NT2/D1 (cell line): ENCODE measurements at regions not wholly inside any gene's neighbourhood (a gene's known extent, or its start where the extent isn't known, plus 50 kb on each side); places are given as distances from the start of the nearest gene placed in this dataset.

Experiments
- DNase-seq: peaks from one replicate; pipeline ENCODE4 v3.0.0-alpha.2; 2011; ENCODE audit warnings: low read depth, low spot score
- H3K27me3 ChIP-seq: 2 replicates; pipeline ENCODE4 v1.6.0; 2011; ENCODE audit warnings: mild to moderate bottlenecking; ENCODE audit not compliant: insufficient read length, insufficient read depth
- H3K36me3 ChIP-seq: 2 replicates; pipeline ENCODE4 v1.6.1; 2011; ENCODE audit warnings: mild to moderate bottlenecking, low read length, mixed read lengths; ENCODE audit not compliant: insufficient read depth, insufficient read length
- H3K4me1 ChIP-seq: 2 replicates; pipeline ENCODE4 v1.5.1; 2011; ENCODE audit not compliant: insufficient read depth, insufficient read length
- H3K4me3 ChIP-seq: 2 replicates; pipeline ENCODE4 v1.5.1; 2011; ENCODE audit warnings: low read depth; ENCODE audit not compliant: insufficient read length
- H3K9ac ChIP-seq: 2 replicates; pipeline ENCODE4 v1.6.0; 2011; ENCODE audit warnings: low read depth; ENCODE audit not compliant: insufficient read length
- H3K9me3 ChIP-seq: 2 replicates; pipeline ENCODE4 v1.5.1; 2011; ENCODE audit warnings: mild to moderate bottlenecking, low read length; ENCODE audit not compliant: insufficient read depth
- SUZ12 ChIP-seq: IDR thresholded peaks from 2 replicates; pipeline ENCODE4 v1.6.1; 2011; ENCODE audit not compliant: insufficient read length, insufficient read depth; ENCODE audit errors: extremely low read depth
- YY1 ChIP-seq: IDR thresholded peaks from 2 replicates; pipeline ENCODE4 v1.6.1; 2011; ENCODE audit not compliant: insufficient read length, insufficient read depth
- ZNF274 ChIP-seq: IDR thresholded peaks from 2 replicates; pipeline ENCODE4 v1.6.1; 2011; ENCODE audit warnings: mild to moderate bottlenecking, low read depth, low read length

GRCh38 chr16:80109581-80109980, 431.2 kb upstream of the DYNLRB2 start:
- no peaks in the 10 kb centered on the region for H3K4me1 ChIP-seq
- DNase-seq = no peak
- no peak for TF ChIP-seq SUZ12
- TF ChIP-seq YY1 = no peak
- no peak for TF ChIP-seq ZNF274

GRCh38 chr16:80107900-80108299, 432.9 kb upstream of the DYNLRB2 start:
- DNase-seq = no peak

More at GRCh38 chr16:80109581-80109980, 431.2 kb upstream of the DYNLRB2 start:
- Histone ChIP-seq H3K27me3 (no peaks in the 10 kb centered on the region), H3K9me3 (no peaks in the 10 kb centered on the region), H3K36me3 (no peaks in the 10 kb centered on the region), H3K4me3 (no peak overlapping the region), H3K9ac (no peak overlapping the region)

GRCh38 chr16:80105751-80106150, 435.0 kb upstream of the DYNLRB2 start:
- no peaks in the 10 kb centered on the region for H3K27me3 ChIP-seq
- no peaks in the 10 kb centered on the region for H3K36me3 ChIP-seq
- no peaks in the 10 kb centered on the region for H3K9me3 ChIP-seq
- TF ChIP-seq ZNF274 (no peak), SUZ12 (no peak), YY1 (no peak)
- no peaks in the 10 kb centered on the region for H3K4me1 ChIP-seq
- H3K4me3 ChIP-seq = no peak overlapping the region
- H3K9ac ChIP-seq = no peak overlapping the region
- no peak for DNase-seq

More at GRCh38 chr16:80107900-80108299, 432.9 kb upstream of the DYNLRB2 start:
- Histone ChIP-seq H3K36me3 (no peaks in the 10 kb centered on the region), H3K9me3 (no peaks in the 10 kb centered on the region), H3K27me3 (no peaks in the 10 kb centered on the region), H3K4me1 (no peaks in the 10 kb centered on the region), H3K9ac (no peak overlapping the region), H3K4me3 (no peak overlapping the region)
- TF ChIP-seq YY1 (no peak), ZNF274 (no peak), SUZ12 (no peak)

- Histone ChIP-seq H3K27me3 (no peaks in the 10 kb centered on the region), H3K4me3 (no peak overlapping the region), H3K36me3 (no peaks in the 10 kb centered on the region), H3K4me1 (no peaks in the 10 kb centered on the region), H3K9me3 (no peaks in the 10 kb centered on the region), H3K9ac (no peak overlapping the region)
- TF ChIP-seq ZNF274 = no peak
- no peak for TF ChIP-seq YY1
- no peak for TF ChIP-seq SUZ12
- DNase-seq = no peak
Observed at GRCh38 chr16:80105160-80105559, 435.6 kb upstream of the DYNLRB2 start.

GRCh38 chr16:80104401-80104800, 436.4 kb upstream of the DYNLRB2 start:
- no peak for DNase-seq
- no peaks in the 10 kb centered on the region for H3K4me1 ChIP-seq
- H3K4me3 ChIP-seq = no peak overlapping the region
- H3K27me3 ChIP-seq = no peaks in the 10 kb centered on the region
- no peak for TF ChIP-seq ZNF274
- TF ChIP-seq SUZ12 = no peak
- no peak for TF ChIP-seq YY1
- no peak overlapping the region for H3K9ac ChIP-seq
- H3K36me3 ChIP-seq = no peaks in the 10 kb centered on the region
- no peaks in the 10 kb centered on the region for H3K9me3 ChIP-seq

GRCh38 chr16:80103463-80103862, 437.3 kb upstream of the DYNLRB2 start:
- H3K9ac ChIP-seq = no peak overlapping the region
- no peaks in the 10 kb centered on the region for H3K27me3 ChIP-seq
- no peak for TF ChIP-seq ZNF274
- TF ChIP-seq YY1 = no peak
- no peak for TF ChIP-seq SUZ12
- H3K4me1 ChIP-seq = no peaks in the 10 kb centered on the region
- no peak overlapping the region for H3K4me3 ChIP-seq
- DNase-seq = no peak
- no peaks in the 10 kb centered on the region for H3K36me3 ChIP-seq
- H3K9me3 ChIP-seq = no peaks in the 10 kb centered on the region

GRCh38 chr16:80100846-80101451, 439.8 kb upstream of the DYNLRB2 start:
- no peak for TF ChIP-seq YY1
- TF ChIP-seq SUZ12 = no peak
- TF ChIP-seq ZNF274 = no peak
- H3K9ac ChIP-seq = no peak overlapping the region
- no peaks in the 10 kb centered on the region for H3K27me3 ChIP-seq
- no peaks in the 10 kb centered on the region for H3K4me1 ChIP-seq
- H3K9me3 ChIP-seq = peaks cover 18% of the 10 kb centered on the region; the same call in 1 of the 2 replicates
- DNase-seq = no peak
- no peaks in the 10 kb centered on the region for H3K36me3 ChIP-seq
- H3K4me3 ChIP-seq = no peak overlapping the region
